ENCODE measurements at regions not wholly inside any gene's neighbourhood (a gene's known extent, or its start where the extent isn't known, plus 50 kb on each side); places are given as distances from the start of the nearest gene placed in this dataset.

GRCh38 chr15:96542130-96542770 lies 211.8 kb downstream of the NR2F2 start:
- no peak for TF ChIP-seq CTCF (IDR thresholded peaks at IDR 0.05; ENCODE audit: poor library complexity)
- TF ChIP-seq EZH2 (IDR thresholded peaks at IDR 0.05; ENCODE audit: borderline replicate concordance) = no peak
